22Rv1 (cell line): ENCODE measurements at regions not wholly inside any gene's neighbourhood (a gene's known extent, or its start where the extent isn't known, plus 50 kb on each side); places are given as distances from the start of the nearest gene placed in this dataset.

Experiments used
- ZFX ChIP-seq: fragments of 450-650 bp; IDR thresholded peaks from 2 replicates; pipeline ENCODE4 v1.6.1; 2017; ENCODE audit warnings: antibody characterized with exemption, borderline replicate concordance
- TF ChIP-seq, protein P1 (sequence below): fragments of 450-650 bp; IDR thresholded peaks from 2 replicates; pipeline ENCODE4 v1.5.1; 2017; ENCODE audit warnings: mild to moderate bottlenecking

DNA sequence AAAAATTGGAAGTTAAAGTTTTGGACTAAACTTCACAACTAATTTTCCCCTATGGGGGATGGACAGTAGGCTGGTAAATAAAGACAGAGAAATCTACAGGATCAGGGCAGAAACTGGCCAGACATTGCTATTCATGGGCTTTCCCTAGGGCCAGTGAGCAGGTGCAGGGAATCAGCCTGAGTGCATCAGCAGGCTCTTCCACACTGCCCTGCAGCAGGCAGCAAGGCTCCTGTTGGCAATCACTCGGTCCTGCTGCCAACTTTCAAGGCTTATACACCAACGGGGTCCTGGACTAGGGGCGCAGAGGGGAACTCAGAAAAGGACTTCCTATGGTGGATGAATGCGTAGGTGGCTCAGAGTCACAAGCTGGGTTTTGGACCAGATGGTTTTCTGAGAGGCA is 59.8 kb upstream of the NHSL1 start:
- TF ChIP-seq, protein P1, sequence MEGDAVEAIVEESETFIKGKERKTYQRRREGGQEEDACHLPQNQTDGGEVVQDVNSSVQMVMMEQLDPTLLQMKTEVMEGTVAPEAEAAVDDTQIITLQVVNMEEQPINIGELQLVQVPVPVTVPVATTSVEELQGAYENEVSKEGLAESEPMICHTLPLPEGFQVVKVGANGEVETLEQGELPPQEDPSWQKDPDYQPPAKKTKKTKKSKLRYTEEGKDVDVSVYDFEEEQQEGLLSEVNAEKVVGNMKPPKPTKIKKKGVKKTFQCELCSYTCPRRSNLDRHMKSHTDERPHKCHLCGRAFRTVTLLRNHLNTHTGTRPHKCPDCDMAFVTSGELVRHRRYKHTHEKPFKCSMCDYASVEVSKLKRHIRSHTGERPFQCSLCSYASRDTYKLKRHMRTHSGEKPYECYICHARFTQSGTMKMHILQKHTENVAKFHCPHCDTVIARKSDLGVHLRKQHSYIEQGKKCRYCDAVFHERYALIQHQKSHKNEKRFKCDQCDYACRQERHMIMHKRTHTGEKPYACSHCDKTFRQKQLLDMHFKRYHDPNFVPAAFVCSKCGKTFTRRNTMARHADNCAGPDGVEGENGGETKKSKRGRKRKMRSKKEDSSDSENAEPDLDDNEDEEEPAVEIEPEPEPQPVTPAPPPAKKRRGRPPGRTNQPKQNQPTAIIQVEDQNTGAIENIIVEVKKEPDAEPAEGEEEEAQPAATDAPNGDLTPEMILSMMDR = no peak
- no peak for TF ChIP-seq ZFX
